NCI-H1105 (cell line): ENCODE measurements at regions not wholly inside any gene's neighbourhood (a gene's known extent, or its start where the extent isn't known, plus 50 kb on each side); places are given as distances from the start of the nearest gene placed in this dataset.
A peak's percentile ranks its signal among the peaks of the same experiment; 100 is the strongest.
"Not testable (repeated sequence)": the region's sequence is repeated elsewhere in the genome, so short reads cannot be mapped to it uniquely, and the experiment has no call there.

Experiments used
- DNase-seq: peaks from one replicate; lab custom pipeline; 2025; lab: John Stamatoyannopoulos, UW

- no peak for DNase-seq
These were observed 479.4 kb upstream of the CBLB start for GRCh38 chr3:106348139-106348690.

GRCh38 chr3:106349191-106349881 lies 480.5 kb upstream of the CBLB start:
- no peak for DNase-seq

GRCh38 chr3:106355873-106356272 lies 487.1 kb upstream of the CBLB start:
- DNase-seq: no peak

- DNase-seq: no peak
These were observed 490.9 kb upstream of the CBLB start for GRCh38 chr3:106359692-106360091.

GRCh38 chr3:106360901-106361300 lies 492.1 kb upstream of the CBLB start:
- DNase-seq: not testable (repeated sequence)

GRCh38 chr3:106364477-106364876 lies 495.7 kb upstream of the CBLB start:
- no peak for DNase-seq

- DNase-seq: no peak
These were observed 496.4 kb upstream of the CBLB start for GRCh38 chr3:106365061-106365691.

- DNase-seq: no peak
These were observed 497.5 kb upstream of the CBLB start for GRCh38 chr3:106366352-106366751.

- no peak for DNase-seq
These were observed 498.7 kb upstream of the CBLB start for GRCh38 chr3:106367496-106367895.

GRCh38 chr3:106371221-106371970 lies 502.6 kb upstream of the CBLB start:
- DNase-seq: no peak

GRCh38 chr3:106371971-106372805 lies 503.4 kb upstream of the CBLB start:
- DNase-seq: no peak

- no peak for DNase-seq
These were observed 504.0 kb upstream of the CBLB start for GRCh38 chr3:106372806-106373190.

GRCh38 chr3:106376016-106376570 lies 507.3 kb upstream of the CBLB start:
- no peak for DNase-seq

- DNase-seq: no peak
These were observed 510.5 kb upstream of the CBLB start for GRCh38 chr3:106379251-106379750.

GRCh38 chr3:106380232-106380631 lies 511.4 kb upstream of the CBLB start:
- no peak for DNase-seq

- DNase-seq: peak; percentile 30
These were observed 512.6 kb upstream of the CBLB start for GRCh38 chr3:106381286-106381938.

- peak; percentile 87 for DNase-seq
These were observed 513.1 kb upstream of the CBLB start for GRCh38 chr3:106381939-106382335.

- DNase-seq: no peak
These were observed 517.2 kb upstream of the CBLB start for GRCh38 chr3:106386050-106386449.

- no peak for DNase-seq
These were observed 524.1 kb upstream of the CBLB start for GRCh38 chr3:106392915-106393314.

- no peak for DNase-seq
These were observed 528.2 kb upstream of the CBLB start for GRCh38 chr3:106397006-106397405.
